NOMO-1 treated with dmso at 0.1 percent for 144 hours (cell line): ENCODE measurements at regions not wholly inside any gene's neighbourhood (a gene's known extent, or its start where the extent isn't known, plus 50 kb on each side); places are given as distances from the start of the nearest gene placed in this dataset.

Experiments used
- DNase-seq: peaks from one replicate; lab custom pipeline; 2025; ENCODE audit not compliant: unreplicated experiment; lab: John Stamatoyannopoulos, UW

- DNase-seq: no peak
Measured at GRCh38 chr2:236405357-236405756, 141.2 kb upstream of the ASB18 start.

GRCh38 chr2:236408090-236408489 is 143.9 kb upstream of the ASB18 start:
- no peak for DNase-seq

GRCh38 chr2:236408786-236409185 is 144.6 kb upstream of the ASB18 start:
- no peak for DNase-seq

- no peak for DNase-seq
Measured at GRCh38 chr2:236415684-236416444, 151.7 kb upstream of the ASB18 start.

- DNase-seq: no peak
Measured at GRCh38 chr2:236417150-236417549, 152.5 kb upstream of the ACKR3 start.

GRCh38 chr2:236430584-236430983 is 139.0 kb upstream of the ACKR3 start:
- DNase-seq: no peak

- DNase-seq: no peak
Measured at GRCh38 chr2:236434593-236434992, 135.0 kb upstream of the ACKR3 start.

GRCh38 chr2:236440110-236440881 is 129.3 kb upstream of the ACKR3 start:
- no peak for DNase-seq

GRCh38 chr2:236444187-236444586 is 125.4 kb upstream of the ACKR3 start:
- DNase-seq: no peak

- no peak for DNase-seq
Measured at GRCh38 chr2:236445678-236446077, 123.9 kb upstream of the ACKR3 start.

GRCh38 chr2:236446521-236446920 is 123.1 kb upstream of the ACKR3 start:
- no peak for DNase-seq

GRCh38 chr2:236449167-236449761 is 120.4 kb upstream of the ACKR3 start:
- no peak for DNase-seq

GRCh38 chr2:236452238-236452637 is 117.4 kb upstream of the ACKR3 start:
- no peak for DNase-seq

GRCh38 chr2:236454076-236454475 is 115.5 kb upstream of the ACKR3 start:
- no peak for DNase-seq

- no peak for DNase-seq
Measured at GRCh38 chr2:236459393-236459792, 110.2 kb upstream of the ACKR3 start.

GRCh38 chr2:236464140-236464539 is 105.5 kb upstream of the ACKR3 start:
- no peak for DNase-seq

- DNase-seq: no peak
Measured at GRCh38 chr2:236472720-236473495, 96.7 kb upstream of the ACKR3 start.

- no peak for DNase-seq
Measured at GRCh38 chr2:236473691-236474090, 95.9 kb upstream of the ACKR3 start.

GRCh38 chr2:236479814-236480213 is 89.8 kb upstream of the ACKR3 start:
- no peak for DNase-seq

GRCh38 chr2:236483102-236483501 is 86.5 kb upstream of the ACKR3 start:
- DNase-seq: no peak

- no peak for DNase-seq
Measured at GRCh38 chr2:236485519-236485918, 84.1 kb upstream of the ACKR3 start.
